ENCODE measurements at regions not wholly inside any gene's neighbourhood (a gene's known extent, or its start where the extent isn't known, plus 50 kb on each side); places are given as distances from the start of the nearest gene placed in this dataset.
"Not testable (repeated sequence)": the region's sequence is repeated elsewhere in the genome, so short reads cannot be mapped to it uniquely, and the experiment has no call there.

DNA sequence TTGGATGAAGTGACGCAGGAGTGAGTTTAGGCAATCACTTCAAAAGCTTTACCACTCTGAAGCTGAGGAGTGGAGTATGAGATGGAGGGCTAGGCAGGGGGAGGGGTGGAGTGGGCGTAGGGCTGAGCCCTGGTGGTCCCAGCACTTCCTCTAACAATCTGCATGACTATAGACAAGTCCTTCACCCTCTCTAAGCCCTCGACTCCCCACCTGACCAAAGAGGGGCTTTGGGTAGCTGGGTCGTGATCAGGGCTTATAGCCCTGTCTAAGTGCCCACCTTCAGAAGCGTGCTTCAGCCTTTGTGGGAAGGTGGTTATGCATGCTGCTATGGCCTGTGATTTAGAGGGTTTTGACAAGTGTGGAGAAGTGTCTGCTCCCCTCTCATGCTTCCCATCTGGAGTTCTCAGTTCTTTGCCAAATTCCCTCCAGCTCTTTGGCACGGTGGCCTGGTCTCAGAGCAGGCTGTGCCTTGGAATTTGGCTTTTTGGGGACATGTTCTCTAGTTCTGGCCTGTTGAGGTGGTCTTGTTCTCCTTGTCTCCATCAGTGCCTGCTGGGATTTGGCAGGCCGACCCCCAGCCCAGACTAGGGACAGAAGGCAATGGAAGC lies 53.0 kb downstream of the ACTBL2 start:
- Histone ChIP-seq H3K27me3 (no peaks in the 10 kb centered on the region), H3K4me3 (no peak overlapping the region), H3K4me1 (no peaks in the 10 kb centered on the region), H3K9me3 (replicated peaks) (0 out of 2 replicates have a peak, but pooled peaks cover 4% of the 10 kb centered on the region), H3K27ac (no peak overlapping the region), H3K36me3 (no peaks in the 10 kb centered on the region)
- DNase-seq = no peak

DNA sequence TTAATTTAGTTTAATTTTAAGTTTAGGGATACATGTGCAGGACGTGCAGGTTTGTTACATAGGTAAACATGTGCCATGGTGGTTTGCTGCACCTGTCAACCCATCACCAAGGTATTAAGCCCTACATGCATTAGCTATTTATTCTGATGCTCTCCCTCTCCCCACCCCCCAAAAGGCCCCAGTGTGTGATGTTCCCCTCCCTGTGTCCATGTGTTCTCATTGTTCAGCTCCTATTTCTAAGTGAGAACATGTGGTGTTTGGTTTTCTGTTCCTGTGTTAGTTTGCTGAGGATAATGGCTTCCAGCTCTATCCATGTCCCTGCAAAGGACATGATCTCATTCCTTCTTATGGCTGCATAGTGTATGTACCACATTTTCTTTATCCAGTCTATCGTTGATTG lies 53.6 kb downstream of the ACTBL2 start:
- H3K9me3 ChIP-seq (replicated peaks); H3K4me3 ChIP-seq; H3K4me1 ChIP-seq; DNase-seq; H3K36me3 ChIP-seq; H3K27ac ChIP-seq; H3K27me3 ChIP-seq: not testable (repeated sequence)

DNA sequence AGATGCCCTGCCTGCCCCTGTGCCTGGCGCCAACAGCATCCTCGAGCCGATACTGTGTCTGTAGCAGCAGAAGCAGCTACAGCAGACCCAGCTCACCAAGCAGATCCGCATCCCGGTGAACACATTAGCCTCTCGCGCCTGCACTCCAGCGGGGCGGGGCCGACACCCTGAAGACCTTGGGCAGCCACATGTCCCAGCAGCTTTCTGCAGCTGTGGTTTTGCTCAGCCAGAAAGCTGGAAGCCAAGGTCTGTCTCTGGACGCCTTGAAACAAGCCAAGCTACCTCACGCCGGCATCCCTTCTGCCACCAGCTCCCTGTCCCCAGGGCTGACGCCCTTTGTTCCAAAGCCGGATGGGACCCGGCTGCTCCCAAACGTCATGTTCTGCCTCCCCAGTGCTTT lies 59.6 kb downstream of the ACTBL2 start:
- Histone ChIP-seq H3K27ac (no peak overlapping the region), H3K27me3 (no peaks in the 10 kb centered on the region), H3K36me3 (no peaks in the 10 kb centered on the region), H3K4me1 (no peaks in the 10 kb centered on the region), H3K9me3 (replicated peaks) (0 out of 2 replicates have a peak, but pooled peaks cover 4% of the 10 kb centered on the region), H3K4me3 (no peak overlapping the region)
- DNase-seq = no peak

DNA sequence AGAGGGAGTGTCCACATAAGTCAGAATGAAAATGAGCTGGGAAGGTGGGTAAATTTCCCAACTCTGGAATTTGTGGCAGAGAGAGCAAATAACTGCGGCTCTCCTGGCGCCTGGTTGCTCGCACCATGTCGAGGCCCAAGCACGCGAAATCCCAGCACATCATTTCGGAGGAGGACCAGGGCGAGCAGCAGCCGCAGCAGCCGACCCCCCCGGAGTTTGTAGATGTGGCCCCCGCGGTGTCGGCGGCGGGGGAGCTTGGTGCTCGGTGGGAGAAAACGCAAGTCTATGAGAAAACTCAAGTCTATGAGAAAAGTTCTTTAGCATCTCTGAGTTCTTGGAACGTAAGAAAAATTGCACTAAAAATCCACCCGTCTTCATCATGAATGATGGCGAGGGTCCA lies 60.3 kb downstream of the ACTBL2 start:
- Histone ChIP-seq H3K4me3 (no peak overlapping the region), H3K27ac (no peak overlapping the region), H3K27me3 (no peaks in the 10 kb centered on the region), H3K36me3 (no peaks in the 10 kb centered on the region), H3K9me3 (replicated peaks) (0 out of 2 replicates have a peak, but pooled peaks cover 3% of the 10 kb centered on the region), H3K4me1 (no peaks in the 10 kb centered on the region; the same call in 1 of the 2 replicates)
- DNase-seq = no peak

DNA sequence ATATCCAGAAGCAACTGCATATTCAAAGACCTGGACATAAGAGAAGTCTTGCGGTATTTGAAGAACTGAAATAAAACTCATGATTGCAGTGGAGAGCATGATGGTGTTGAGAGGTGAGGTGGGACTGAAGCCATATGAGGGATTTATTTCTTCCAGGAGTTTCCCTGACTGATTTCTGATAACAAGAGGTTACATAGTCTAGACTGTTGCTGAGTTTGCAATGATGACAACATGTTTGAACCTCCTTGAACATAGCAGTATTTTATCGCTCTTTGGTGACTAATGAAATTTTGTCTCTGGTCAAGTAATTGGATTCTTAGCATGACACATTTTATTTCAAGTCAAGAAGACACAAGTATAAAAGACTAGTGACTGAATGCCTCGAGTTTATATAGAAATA lies 61.8 kb downstream of the ACTBL2 start:
- Histone ChIP-seq H3K9me3 (replicated peaks) (no peaks in the 10 kb centered on the region), H3K27me3 (no peaks in the 10 kb centered on the region), H3K27ac (no peak overlapping the region), H3K4me3 (no peak overlapping the region), H3K36me3 (no peaks in the 10 kb centered on the region), H3K4me1 (no peaks in the 10 kb centered on the region; the same call in 1 of the 2 replicates)
- no peak for DNase-seq

DNA sequence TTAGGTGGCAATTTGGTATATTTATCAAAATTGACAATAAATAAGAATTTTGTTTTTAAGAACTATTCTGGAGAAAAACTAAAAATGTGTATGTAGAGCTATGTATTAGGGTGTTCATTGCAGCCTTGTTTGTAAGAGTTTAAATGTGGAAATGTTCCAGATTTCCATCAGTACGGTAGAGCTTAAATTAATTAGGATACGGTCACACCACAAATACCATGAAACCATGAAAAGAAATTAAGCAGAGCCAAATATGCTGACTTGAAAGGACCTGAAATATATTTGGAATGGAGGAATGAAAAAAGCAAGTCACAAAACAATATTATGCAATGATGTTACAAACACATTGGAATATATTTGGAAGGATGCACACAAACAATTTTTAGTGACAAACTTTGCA lies 64.6 kb downstream of the ACTBL2 start:
- no peaks in the 10 kb centered on the region; the same call in 1 of the 2 replicates for H3K4me1 ChIP-seq
- no peaks in the 10 kb centered on the region for H3K9me3 ChIP-seq (replicated peaks)
- H3K27me3 ChIP-seq = no peaks in the 10 kb centered on the region
- no peak overlapping the region for H3K4me3 ChIP-seq
- no peaks in the 10 kb centered on the region for H3K36me3 ChIP-seq
- no peak overlapping the region for H3K27ac ChIP-seq
- no peak for DNase-seq

DNA sequence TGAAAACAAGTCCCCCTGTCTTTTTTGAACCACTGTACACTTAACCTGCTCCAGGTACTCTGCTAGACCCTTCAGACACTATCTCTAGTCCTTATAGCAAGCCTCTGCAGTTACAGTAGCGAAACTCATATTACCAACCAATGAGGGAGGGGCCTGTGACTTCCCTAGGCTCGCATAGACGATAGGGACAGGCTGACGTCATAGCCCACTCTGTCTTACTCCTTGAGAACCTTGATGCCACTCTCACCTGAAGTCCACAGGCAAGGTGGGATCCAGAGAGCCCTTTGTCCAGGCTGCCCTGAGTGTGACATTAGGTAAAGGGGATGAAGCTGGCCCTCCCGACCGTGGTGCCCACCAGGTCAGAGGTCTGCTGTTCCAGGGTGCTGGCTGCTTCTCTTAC lies 65.3 kb downstream of the ACTBL2 start:
- Histone ChIP-seq H3K36me3 (no peaks in the 10 kb centered on the region), H3K27me3 (no peaks in the 10 kb centered on the region), H3K4me3 (no peak overlapping the region), H3K4me1 (no peaks in the 10 kb centered on the region; the same call in 1 of the 2 replicates), H3K27ac (no peak overlapping the region), H3K9me3 (replicated peaks) (no peaks in the 10 kb centered on the region)
- DNase-seq = no peak

DNA sequence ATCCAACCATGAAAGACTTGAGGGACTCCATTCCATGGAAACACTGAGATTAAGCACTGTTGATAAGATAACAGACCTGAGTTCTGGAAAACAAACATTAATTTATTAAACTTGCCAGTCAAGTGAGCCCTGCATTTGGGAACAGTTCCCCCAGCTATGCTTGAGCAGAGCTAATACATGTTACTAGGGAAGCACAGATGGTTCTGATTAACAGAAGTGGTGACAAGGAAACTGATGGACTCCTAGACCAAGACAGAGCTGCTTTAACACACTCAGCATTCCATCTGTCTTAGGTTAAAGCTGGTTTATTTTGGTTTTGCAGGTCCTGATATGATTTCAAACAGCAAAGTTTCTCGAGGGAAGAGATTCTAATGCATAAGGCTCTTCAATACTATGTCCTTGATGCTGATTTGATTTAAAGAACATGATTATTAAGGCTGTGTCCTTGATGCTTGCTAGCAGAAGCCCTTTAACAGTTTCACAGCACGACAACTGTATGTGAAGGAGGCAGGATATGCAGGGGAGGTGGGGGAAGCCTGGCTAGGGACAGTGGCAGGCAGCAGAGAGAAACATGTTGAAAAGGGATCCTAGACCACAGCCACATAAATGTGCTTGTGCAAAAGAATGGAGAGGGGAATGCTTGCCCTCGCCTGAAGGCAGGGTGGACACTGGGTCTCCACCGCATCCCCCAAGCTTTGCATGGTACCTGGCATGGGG lies 66.2 kb downstream of the ACTBL2 start:
- no peak for DNase-seq
- Histone ChIP-seq H3K27ac (no peak overlapping the region), H3K9me3 (replicated peaks) (no peaks in the 10 kb centered on the region), H3K4me1 (no peaks in the 10 kb centered on the region; the same call in 1 of the 2 replicates), H3K4me3 (no peak overlapping the region), H3K27me3 (no peaks in the 10 kb centered on the region), H3K36me3 (no peaks in the 10 kb centered on the region)

DNA sequence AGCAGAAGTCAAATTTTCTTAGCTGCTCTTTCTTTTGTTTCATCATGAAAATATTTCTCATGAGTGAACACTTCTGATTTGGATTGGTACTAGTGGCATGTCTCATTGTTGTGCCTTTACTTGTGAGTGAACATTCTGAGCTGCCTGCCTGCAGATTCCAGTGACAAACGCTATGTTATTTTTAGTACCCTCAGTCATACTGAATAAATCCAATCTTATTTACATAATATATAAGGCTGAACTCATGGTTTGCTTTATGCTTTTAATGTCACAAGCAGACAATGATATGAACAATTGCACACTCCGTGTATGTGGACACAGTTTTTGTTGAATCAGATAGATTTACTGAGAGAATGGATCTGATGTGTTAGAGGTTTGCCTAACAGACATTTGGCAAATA lies 67.8 kb downstream of the ACTBL2 start:
- no peak for DNase-seq

DNA sequence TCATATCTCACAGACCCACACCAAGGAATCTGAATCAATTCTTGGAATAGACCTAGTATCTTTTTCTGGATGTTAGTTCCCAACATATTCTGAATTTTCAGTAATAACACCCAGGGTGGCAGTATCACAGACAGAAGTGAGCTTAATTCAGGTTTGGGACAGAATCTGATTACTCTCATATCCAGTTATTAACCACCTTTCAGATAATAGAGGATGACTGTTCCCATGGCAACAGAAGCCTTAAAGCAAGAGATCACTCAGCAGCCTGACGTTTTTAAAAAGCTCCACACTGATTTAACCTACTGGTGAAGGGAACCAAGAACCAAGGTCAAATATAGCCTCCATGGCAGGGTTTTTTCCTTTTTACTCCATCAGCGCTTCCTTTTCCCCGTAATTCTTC lies 68.4 kb downstream of the ACTBL2 start:
- Histone ChIP-seq H3K36me3 (no peaks in the 10 kb centered on the region), H3K4me1 (no peaks in the 10 kb centered on the region; the same call in 1 of the 2 replicates), H3K9me3 (replicated peaks) (no peaks in the 10 kb centered on the region), H3K27me3 (no peaks in the 10 kb centered on the region), H3K4me3 (no peak overlapping the region), H3K27ac (no peak overlapping the region)
- no peak for DNase-seq

More for the DNA sequence above, 67.8 kb downstream of the ACTBL2 start:
- H3K36me3 ChIP-seq = no peaks in the 10 kb centered on the region
- no peak overlapping the region for H3K27ac ChIP-seq
- no peak overlapping the region for H3K4me3 ChIP-seq
- H3K27me3 ChIP-seq = no peaks in the 10 kb centered on the region
- H3K4me1 ChIP-seq = no peaks in the 10 kb centered on the region; the same call in 1 of the 2 replicates
- no peaks in the 10 kb centered on the region for H3K9me3 ChIP-seq (replicated peaks)

DNA sequence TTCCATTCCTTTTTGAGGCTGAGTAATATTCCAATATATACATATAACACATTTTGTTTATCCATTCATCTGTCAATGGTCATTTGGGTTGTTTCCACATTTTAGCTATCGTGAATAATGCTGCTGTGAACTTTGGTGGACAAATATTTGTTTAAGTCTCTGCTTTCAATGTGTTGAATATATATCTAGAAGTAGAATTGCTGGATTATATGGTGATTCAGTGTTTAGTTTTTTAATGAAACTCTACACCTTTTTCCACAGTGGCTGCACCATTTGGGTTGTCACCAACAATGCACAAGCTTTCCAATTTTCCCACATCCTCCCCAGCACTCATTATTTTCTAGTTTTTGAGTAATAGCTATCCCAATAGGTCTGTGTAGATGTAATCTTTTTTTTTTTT lies 69.5 kb downstream of the ACTBL2 start:
- Histone ChIP-seq H3K4me1 (no peaks in the 10 kb centered on the region; the same call in 1 of the 2 replicates), H3K36me3 (no peaks in the 10 kb centered on the region), H3K27me3 (no peaks in the 10 kb centered on the region), H3K9me3 (replicated peaks) (no peaks in the 10 kb centered on the region), H3K27ac (no peak overlapping the region), H3K4me3 (no peak overlapping the region)
- no peak for DNase-seq

DNA sequence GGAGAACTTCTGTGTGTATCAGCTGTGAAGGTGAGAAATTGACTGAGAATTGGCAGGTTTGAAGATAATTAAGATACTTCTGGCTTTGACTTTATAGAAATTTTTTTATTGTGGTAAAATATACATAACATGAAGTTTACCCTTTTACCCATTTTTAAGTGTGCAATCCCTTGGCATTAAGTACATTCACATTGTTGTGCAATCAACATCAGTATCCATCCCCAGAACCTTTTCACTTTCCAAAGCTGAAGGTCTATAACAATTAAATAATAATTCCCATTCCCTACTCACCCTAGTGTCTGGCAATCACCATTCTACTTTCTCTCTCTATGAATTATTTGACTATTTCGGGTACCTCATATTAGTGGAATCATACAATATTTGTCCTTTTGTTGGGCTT lies 69.9 kb downstream of the ACTBL2 start:
- no peaks in the 10 kb centered on the region; the same call in 1 of the 2 replicates for H3K4me1 ChIP-seq
- H3K36me3 ChIP-seq = no peaks in the 10 kb centered on the region
- H3K9me3 ChIP-seq (replicated peaks) = no peaks in the 10 kb centered on the region
- H3K27ac ChIP-seq = no peak overlapping the region
- H3K4me3 ChIP-seq = no peak overlapping the region
- DNase-seq = no peak
- H3K27me3 ChIP-seq = no peaks in the 10 kb centered on the region

DNA sequence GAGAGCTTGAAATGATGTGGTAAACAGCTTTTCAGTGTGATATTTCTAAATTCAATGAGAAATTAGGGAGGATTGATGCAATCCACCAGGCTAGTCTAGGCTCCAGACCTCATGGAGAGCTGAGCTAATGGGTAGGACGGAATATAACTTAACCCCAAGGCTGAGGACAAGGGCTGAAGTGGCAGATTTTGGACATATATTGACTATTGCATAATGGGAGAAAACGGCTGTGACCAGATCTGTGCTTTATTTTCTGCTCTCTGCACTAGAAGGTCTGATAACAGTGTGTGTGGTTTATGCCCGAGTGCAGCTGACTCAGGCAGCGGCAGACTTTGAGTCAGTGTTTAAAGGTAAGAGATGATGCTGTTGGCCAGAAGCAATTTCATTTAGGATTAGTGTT lies 70.6 kb downstream of the ACTBL2 start:
- no peaks in the 10 kb centered on the region for H3K36me3 ChIP-seq
- H3K4me1 ChIP-seq = no peaks in the 10 kb centered on the region
- no peak for DNase-seq
- no peak overlapping the region for H3K4me3 ChIP-seq
- H3K9me3 ChIP-seq (replicated peaks) = no peaks in the 10 kb centered on the region
- H3K27ac ChIP-seq = no peak overlapping the region
- H3K27me3 ChIP-seq = no peaks in the 10 kb centered on the region

DNA sequence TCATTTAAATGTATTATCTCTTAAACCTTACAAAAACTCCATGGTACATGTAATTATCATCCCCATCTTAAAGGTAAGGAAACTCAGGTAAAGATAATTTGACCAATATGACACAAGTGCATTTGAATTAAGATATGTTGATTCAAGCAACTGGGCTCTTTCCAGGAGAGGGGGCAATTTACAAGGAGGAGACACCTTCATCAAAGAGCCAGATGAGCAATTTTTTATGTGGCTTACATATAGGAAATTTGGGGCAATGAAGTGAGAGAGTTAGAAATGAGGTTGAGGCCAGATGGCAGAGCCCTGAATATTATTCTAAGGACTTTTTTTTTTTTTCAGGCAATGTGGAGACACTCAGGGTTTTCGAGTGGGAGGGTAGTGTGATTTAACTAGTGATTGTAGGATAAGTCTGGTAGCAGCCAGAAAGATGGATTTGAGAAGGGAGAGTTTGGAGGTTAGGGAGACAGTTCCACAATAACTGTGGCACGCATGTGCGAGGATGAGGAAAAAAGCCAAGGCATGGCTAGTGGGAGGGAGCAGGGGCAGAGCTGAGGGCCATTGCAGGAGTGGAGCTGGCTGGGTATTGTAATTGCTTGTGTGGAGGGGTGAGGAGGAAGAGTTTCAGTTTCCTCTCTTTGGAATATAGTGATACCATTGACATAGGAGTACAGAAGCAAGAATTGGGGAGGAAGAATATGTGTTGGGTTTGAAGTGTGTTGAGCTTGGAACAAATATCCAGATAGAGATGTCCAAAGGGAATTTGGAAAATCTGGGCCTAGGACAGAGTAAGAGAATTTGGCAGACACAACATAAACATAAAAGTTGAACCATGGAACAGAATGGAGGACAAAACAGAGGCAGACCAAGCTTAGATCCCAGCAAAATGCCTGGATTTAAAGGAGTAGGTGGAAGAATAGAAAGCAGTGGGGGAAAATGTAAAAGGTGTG lies 72.0 kb downstream of the ACTBL2 start:
- Histone ChIP-seq H3K27ac (no peak overlapping the region), H3K9me3 (replicated peaks) (no peaks in the 10 kb centered on the region), H3K27me3 (no peaks in the 10 kb centered on the region), H3K4me1 (no peaks in the 10 kb centered on the region), H3K36me3 (no peaks in the 10 kb centered on the region), H3K4me3 (no peak overlapping the region)
- DNase-seq = no peak

DNA sequence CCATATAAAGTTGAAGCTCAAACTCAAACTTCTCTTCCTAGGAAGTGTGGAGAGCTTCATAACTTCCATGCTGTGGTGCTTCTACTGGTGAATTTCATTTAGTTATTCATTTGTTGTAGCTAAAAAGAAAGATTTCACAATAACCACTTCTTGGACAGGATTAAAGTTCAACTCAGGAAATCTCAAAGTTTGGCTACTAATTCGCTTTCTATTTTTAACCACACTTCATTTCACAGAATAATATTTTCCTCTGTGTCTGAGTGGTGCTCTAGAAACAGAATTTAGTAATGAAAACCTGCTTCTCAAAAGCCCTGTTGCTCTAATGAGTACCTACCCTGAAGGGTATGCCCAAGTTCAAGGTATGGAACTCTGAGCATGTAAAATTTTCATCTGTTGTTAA lies 73.9 kb downstream of the ACTBL2 start:
- Histone ChIP-seq H3K36me3 (no peaks in the 10 kb centered on the region), H3K4me3 (no peak overlapping the region), H3K9me3 (replicated peaks) (no peaks in the 10 kb centered on the region), H3K4me1 (no peaks in the 10 kb centered on the region), H3K27ac (no peak overlapping the region), H3K27me3 (no peaks in the 10 kb centered on the region; the same call in 1 of the 2 replicates)
- no peak for DNase-seq
